ENCODE measurements at regions not wholly inside any gene's neighbourhood (a gene's known extent, or its start where the extent isn't known, plus 50 kb on each side); places are given as distances from the start of the nearest gene placed in this dataset.
A peak's percentile ranks its signal among the peaks of the same experiment; 100 is the strongest.

- no peaks in the 10 kb centered on the region for H3K9me3 ChIP-seq (ENCODE audit: low read depth, low read length)
- no peaks in the 10 kb centered on the region for H3K27me3 ChIP-seq (ENCODE audit: insufficient read depth, low read length)
- H3K4me3 ChIP-seq (ENCODE audit: insufficient read depth, low read length) = no peak overlapping the region
- no peaks in the 10 kb centered on the region for H3K79me2 ChIP-seq (ENCODE audit: insufficient read depth, low read length)
- no peaks in the 10 kb centered on the region for H3K36me3 ChIP-seq (ENCODE audit: insufficient read depth, low read length)
- peaks cover 30% of the 10 kb centered on the region for H3K4me1 ChIP-seq (ENCODE audit: insufficient read depth, low read length)
- no peak overlapping the region for H2AFZ ChIP-seq (ENCODE audit: low read length)
- no peak for DNase-seq (ENCODE audit: insufficient read length, low spot score, missing footprints)
- no peak overlapping the region for H3K4me2 ChIP-seq (ENCODE audit: insufficient read depth, low read length)
- no peak overlapping the region for H3K27ac ChIP-seq (ENCODE audit: low read depth, low read length)
- no peaks in the 10 kb centered on the region for H4K20me1 ChIP-seq (ENCODE audit: insufficient read depth, low read length)
- no peak for TF ChIP-seq CTCF (IDR thresholded peaks at IDR 0.05; ENCODE audit: extremely low read depth, low read depth, low read length)
These were observed 135.4 kb downstream of the FAM114A2 start for GRCh38 chr5:153903321-153903720.

GRCh38 chr5:153902016-153902415 lies 136.7 kb downstream of the FAM114A2 start:
- no peak overlapping the region for H3K4me3 ChIP-seq (ENCODE audit: insufficient read depth, low read length)
- H3K9me3 ChIP-seq (ENCODE audit: low read depth, low read length) = no peaks in the 10 kb centered on the region
- no peaks in the 10 kb centered on the region for H3K36me3 ChIP-seq (ENCODE audit: insufficient read depth, low read length)
- H3K79me2 ChIP-seq (ENCODE audit: insufficient read depth, low read length) = no peaks in the 10 kb centered on the region
- H3K27me3 ChIP-seq (ENCODE audit: insufficient read depth, low read length) = no peaks in the 10 kb centered on the region
- no peak for DNase-seq (ENCODE audit: insufficient read length, low spot score, missing footprints)
- H4K20me1 ChIP-seq (ENCODE audit: insufficient read depth, low read length) = no peaks in the 10 kb centered on the region
- no peak overlapping the region for H3K4me2 ChIP-seq (ENCODE audit: insufficient read depth, low read length)
- H2AFZ ChIP-seq (ENCODE audit: low read length) = no peak overlapping the region
- no peak overlapping the region for H3K27ac ChIP-seq (ENCODE audit: low read depth, low read length)
- TF ChIP-seq CTCF (IDR thresholded peaks at IDR 0.05; ENCODE audit: extremely low read depth, low read depth, low read length) = no peak
- peaks cover 30% of the 10 kb centered on the region for H3K4me1 ChIP-seq (ENCODE audit: insufficient read depth, low read length)

GRCh38 chr5:153901449-153901848 lies 137.3 kb downstream of the FAM114A2 start:
- Histone ChIP-seq H3K4me3 (ENCODE audit: insufficient read depth, low read length) (no peak overlapping the region), H3K4me2 (ENCODE audit: insufficient read depth, low read length) (no peak overlapping the region), H4K20me1 (ENCODE audit: insufficient read depth, low read length) (no peaks in the 10 kb centered on the region), H2AFZ (ENCODE audit: low read length) (no peak overlapping the region), H3K9me3 (ENCODE audit: low read depth, low read length) (no peaks in the 10 kb centered on the region), H3K27ac (ENCODE audit: low read depth, low read length) (no peak overlapping the region), H3K79me2 (ENCODE audit: insufficient read depth, low read length) (no peaks in the 10 kb centered on the region), H3K4me1 (ENCODE audit: insufficient read depth, low read length) (peaks cover 34% of the 10 kb centered on the region), H3K27me3 (ENCODE audit: insufficient read depth, low read length) (no peaks in the 10 kb centered on the region), H3K36me3 (ENCODE audit: insufficient read depth, low read length) (no peaks in the 10 kb centered on the region)
- DNase-seq (ENCODE audit: insufficient read length, low spot score, missing footprints) = no peak
- TF ChIP-seq CTCF (IDR thresholded peaks at IDR 0.05; ENCODE audit: extremely low read depth, low read depth, low read length) = no peak

GRCh38 chr5:153900703-153901395 lies 137.9 kb downstream of the FAM114A2 start:
- no peak overlapping the region for H3K4me3 ChIP-seq (ENCODE audit: insufficient read depth, low read length)
- H3K9me3 ChIP-seq (ENCODE audit: low read depth, low read length) = no peaks in the 10 kb centered on the region
- peak overlapping the region; percentile 2 for H3K27ac ChIP-seq (ENCODE audit: low read depth, low read length)
- no peaks in the 10 kb centered on the region for H4K20me1 ChIP-seq (ENCODE audit: insufficient read depth, low read length)
- H3K79me2 ChIP-seq (ENCODE audit: insufficient read depth, low read length) = no peaks in the 10 kb centered on the region
- H3K4me2 ChIP-seq (ENCODE audit: insufficient read depth, low read length) = no peak overlapping the region
- H3K36me3 ChIP-seq (ENCODE audit: insufficient read depth, low read length) = no peaks in the 10 kb centered on the region
- no peak overlapping the region for H2AFZ ChIP-seq (ENCODE audit: low read length)
- H3K27me3 ChIP-seq (ENCODE audit: insufficient read depth, low read length) = no peaks in the 10 kb centered on the region
- H3K4me1 ChIP-seq (ENCODE audit: insufficient read depth, low read length) = peaks cover 39% of the 10 kb centered on the region
- no peak for TF ChIP-seq CTCF (IDR thresholded peaks at IDR 0.05; ENCODE audit: extremely low read depth, low read depth, low read length)
- DNase-seq (ENCODE audit: insufficient read length, low spot score, missing footprints) = peak; percentile 63
